ENCODE measurements at regions not wholly inside any gene's neighbourhood (a gene's known extent, or its start where the extent isn't known, plus 50 kb on each side); places are given as distances from the start of the nearest gene placed in this dataset.
"Not testable (repeated sequence)": the region's sequence is repeated elsewhere in the genome, so short reads cannot be mapped to it uniquely, and the experiment has no call there.

GRCh38 chr3:178306432-178307115 lies 229.7 kb upstream of the KCNMB2 start:
- no peak for DNase-seq

DNA sequence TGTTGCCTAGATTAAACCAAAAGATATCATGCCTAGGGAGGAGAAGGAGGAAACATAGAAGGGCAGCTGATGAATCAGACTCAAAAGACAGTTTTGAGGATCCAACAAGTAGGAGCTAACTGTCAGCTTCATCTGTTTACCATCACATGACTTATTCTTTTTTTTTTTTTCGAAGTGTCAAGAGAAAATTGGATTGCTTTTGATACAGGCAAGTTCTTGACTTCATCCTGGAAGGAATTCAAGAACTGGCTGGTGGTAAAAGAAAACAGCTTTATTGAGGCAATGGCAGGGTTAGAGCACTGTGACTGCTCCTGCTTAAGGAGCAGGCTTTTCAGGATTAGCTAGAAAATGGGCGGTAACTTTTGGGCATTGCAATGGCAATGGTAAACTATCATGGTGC lies 227.5 kb upstream of the KCNMB2 start:
- no peak for DNase-seq

DNA sequence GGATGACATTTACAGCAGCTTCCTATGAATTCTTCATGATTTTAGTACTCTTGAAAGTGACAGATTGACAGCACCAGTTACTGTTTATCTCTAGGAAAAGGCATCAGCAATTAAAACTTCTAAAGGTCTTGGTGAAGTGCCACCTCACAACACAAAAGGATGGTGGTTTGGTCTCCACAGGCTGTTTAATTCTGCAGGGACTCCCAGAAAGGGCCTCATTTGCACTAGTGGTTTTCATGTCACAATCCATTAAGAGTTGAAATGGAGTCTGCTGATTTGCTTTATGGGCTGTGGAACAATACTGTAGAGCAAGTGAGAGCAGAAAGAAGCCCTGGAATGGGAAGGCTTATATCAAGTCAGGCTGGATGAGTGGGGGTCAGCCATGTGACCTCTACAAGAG lies 225.3 kb upstream of the KCNMB2 start:
- DNase-seq = no peak

- DNase-seq = no peak
Measured at GRCh38 chr3:178313716-178314115, 222.5 kb upstream of the KCNMB2 start.

DNA sequence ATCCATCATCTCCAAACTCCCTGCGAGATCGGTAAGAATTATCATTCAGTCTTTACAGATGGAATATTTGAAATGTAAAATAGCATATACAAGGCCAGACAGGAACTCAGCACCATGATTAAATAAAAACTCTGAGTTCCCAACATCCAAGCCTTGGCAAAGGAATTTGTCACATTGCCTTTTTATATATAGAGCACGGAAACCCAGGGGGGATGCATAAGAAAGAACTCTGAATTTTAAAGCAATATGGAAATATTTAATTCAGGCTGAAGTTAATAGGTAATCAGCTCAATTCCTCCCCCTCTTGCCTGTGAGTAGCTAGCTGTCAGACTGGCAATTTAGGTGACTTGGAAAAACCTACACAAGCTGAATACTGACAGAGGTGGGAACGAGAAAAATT lies 217.9 kb upstream of the KCNMB2 start:
- no peak for DNase-seq

- no peak for DNase-seq
Measured at GRCh38 chr3:178318941-178319816, 217.1 kb upstream of the KCNMB2 start.

- DNase-seq = no peak
Measured at GRCh38 chr3:178320456-178321351, 215.5 kb upstream of the KCNMB2 start.

GRCh38 chr3:178324356-178324755 lies 211.9 kb upstream of the KCNMB2 start:
- DNase-seq = no peak

- DNase-seq = no peak
Measured at GRCh38 chr3:178325330-178325729, 210.9 kb upstream of the KCNMB2 start.

- DNase-seq = no peak
Measured at GRCh38 chr3:178329936-178330335, 206.3 kb upstream of the KCNMB2 start.

- DNase-seq = no peak
Measured at GRCh38 chr3:178334239-178334638, 202.0 kb upstream of the KCNMB2 start.

GRCh38 chr3:178336336-178336735 lies 199.9 kb upstream of the KCNMB2 start:
- DNase-seq = no peak

DNA sequence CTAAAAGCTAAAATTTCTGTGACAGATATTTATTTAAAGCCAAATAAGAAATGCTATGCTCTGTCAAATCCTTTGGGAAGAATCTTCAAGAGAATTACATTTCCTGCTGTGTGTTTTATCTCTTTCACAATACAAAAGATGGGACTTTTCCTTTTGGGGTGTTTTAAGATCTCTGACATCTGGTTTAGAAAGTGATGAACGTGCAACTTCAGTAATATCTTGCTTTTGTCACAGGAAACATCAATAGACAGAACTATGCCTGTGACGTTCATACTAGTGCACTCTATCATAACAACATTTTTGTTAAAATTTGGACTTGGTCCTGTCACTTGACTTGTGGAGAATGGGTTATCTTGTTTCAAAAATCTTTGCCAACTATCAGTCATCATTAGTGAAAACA lies 195.7 kb upstream of the KCNMB2 start:
- DNase-seq = no peak

GRCh38 chr3:178341636-178342035 lies 194.6 kb upstream of the KCNMB2 start:
- no peak for DNase-seq

DNA sequence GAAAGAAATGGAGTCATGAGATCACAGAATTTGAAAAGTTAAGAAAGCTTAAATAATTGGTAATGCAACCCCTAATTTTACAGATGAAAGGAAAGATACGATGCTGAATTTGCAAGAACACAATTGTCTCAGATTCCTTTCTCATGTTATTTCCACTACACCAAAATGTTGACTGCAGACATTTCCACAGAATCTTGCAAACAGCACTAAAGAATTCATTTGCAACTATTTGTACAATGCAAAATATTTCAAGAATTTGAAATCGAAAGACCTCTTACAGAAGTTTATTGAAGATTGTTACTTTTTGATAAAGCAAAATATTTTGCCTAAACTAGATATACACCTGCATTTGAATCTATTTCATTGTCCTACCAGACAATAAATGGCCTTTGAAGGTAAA lies 194.1 kb upstream of the KCNMB2 start:
- DNase-seq = no peak

GRCh38 chr3:178343433-178344038 lies 192.7 kb upstream of the KCNMB2 start:
- no peak for DNase-seq

DNA sequence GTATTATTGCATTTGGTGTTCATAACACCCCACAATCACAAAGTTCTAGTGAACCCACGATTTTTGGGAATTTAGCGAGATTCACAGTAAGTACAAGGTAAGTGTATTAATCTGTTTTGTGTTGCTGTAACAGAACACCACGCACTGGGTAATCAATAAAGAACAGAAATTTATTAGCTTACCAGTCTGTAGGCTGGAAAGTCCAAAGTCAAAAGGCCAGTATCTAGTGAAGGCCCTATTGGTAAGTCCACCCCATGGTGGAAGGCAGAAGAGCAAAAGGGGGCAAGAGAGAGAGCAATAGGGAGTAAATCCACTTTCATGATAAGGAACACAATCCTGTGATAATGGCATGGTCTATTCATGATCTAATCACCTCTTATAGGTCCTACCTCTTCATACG lies 190.3 kb upstream of the KCNMB2 start:
- DNase-seq = no peak

- DNase-seq = not testable (repeated sequence)
Measured at GRCh38 chr3:178348561-178349217, 187.5 kb upstream of the KCNMB2 start.

DNA sequence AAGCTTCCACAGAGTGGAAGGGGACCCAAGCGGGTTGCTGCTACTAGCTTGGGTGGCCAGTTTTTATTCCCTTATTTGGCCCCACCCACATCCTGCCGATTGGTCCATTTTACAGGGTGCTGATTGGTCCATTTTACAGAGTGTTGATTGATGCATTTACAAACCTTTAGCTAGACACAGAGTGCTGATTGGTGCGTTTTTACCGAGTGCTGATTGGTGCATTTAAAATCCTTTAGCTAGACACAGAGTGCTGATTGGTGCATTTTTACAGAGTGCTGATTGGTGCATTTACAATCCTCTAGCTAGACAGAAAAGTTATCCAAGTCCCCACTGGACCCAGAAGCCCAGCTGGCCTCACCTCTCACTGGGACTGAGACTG lies 187.0 kb upstream of the KCNMB2 start:
- not testable (repeated sequence) for DNase-seq

DNA sequence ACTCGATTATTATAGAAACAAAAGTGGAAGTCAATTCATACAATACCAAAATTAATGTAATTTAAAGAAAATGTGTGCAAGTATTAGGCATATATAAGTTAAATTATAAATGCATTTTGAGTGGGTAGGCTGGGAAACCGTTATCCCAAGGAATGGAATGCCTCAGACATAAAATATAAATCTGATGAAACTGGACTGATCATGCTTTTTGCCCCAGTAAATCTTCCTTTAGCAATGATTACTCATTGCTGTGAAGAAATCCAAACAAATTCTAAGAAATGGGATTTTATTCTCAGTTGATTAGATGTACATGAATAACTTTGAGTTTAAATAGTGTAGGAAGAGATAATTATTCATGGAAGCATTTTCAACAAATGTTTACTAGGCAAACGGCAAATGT lies 185.5 kb upstream of the KCNMB2 start:
- no peak for DNase-seq

- no peak for DNase-seq
Measured at GRCh38 chr3:178352326-178353005, 183.8 kb upstream of the KCNMB2 start.

Measured in NK-92 treated with Interleukin-12 subunit alpha and Interleukin-12 subunit beta, amount 100 ng/mL, for 24 hours (cell line).